Posterior cingulate gyrus (tissue), 11 donors: ENCODE measurements at regions not wholly inside any gene's neighbourhood (a gene's known extent, or its start where the extent isn't known, plus 50 kb on each side); places are given as distances from the start of the nearest gene placed in this dataset.
"Not testable (repeated sequence)": the region's sequence is repeated elsewhere in the genome, so short reads cannot be mapped to it uniquely, and the experiment has no call there.

Experiments
- DNase-seq, 10 donors: peaks; one replicate each; pipeline versions ENCODE4 v3.0.0 to v3.0.0-alpha.2; 2020 to 2021; ENCODE audit warnings: mixed read lengths in 3 of 10
- intact Hi-C: fragments of 100-400 bp; cut with DNase I; formaldehyde crosslinking; loops from one replicate; pipeline ENCODE4 v1.15.1; 2023

DNA sequence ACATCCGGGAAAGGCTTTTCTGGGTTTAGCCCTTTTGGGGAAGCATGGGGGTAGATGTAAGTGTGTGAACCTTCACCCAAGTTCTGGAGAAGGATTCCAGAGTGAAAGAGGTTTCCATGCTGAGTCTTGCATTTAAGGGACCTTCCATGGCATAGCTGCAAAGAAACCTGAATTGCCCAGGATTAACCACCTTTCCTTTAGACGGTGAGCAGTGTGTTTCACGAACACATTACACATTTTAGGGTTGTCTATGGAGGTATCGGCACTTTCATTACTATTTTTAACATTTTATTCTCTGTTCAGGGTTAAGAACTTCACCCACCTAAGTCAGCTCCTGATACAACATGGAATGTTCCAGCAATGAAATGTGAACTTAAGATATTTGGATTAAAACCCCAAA, 250.2 kb upstream of the PLGLB2 start:
- intact Hi-C loops, DNase-seq: not testable (repeated sequence)

DNA sequence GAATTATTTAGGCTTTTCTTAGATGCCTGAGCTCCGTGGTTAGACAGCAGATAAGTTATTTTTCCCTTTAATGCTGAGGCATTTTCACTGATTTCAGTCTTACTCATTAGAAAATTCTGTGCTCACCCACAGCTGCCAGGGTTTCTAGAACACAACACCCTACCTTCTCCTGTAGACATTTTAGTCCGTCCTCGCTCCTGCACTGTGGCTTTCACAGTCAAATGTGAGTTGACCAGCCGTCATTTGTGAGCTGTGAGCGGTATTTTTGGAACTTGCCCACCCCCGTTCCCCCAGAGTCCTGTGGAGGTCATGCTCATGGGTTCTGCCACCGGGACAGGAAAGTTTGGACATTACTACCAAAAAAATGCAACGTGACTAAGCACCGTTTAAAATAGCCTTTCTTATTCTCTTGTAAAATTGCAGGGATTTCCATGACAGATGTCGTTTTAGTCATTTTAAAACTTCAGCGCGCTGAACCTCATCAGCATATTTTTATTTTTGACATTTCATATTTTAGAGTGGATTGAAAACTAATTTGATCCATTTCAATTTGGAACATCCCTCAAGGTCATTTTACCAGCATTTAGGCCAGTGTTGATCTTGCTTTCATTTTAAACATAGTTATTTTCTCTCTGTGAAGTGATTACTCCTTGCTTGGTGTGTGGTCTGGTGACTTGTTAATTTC, 249.6 kb upstream of the PLGLB2 start:
- intact Hi-C loops: not testable (repeated sequence)

DNA sequence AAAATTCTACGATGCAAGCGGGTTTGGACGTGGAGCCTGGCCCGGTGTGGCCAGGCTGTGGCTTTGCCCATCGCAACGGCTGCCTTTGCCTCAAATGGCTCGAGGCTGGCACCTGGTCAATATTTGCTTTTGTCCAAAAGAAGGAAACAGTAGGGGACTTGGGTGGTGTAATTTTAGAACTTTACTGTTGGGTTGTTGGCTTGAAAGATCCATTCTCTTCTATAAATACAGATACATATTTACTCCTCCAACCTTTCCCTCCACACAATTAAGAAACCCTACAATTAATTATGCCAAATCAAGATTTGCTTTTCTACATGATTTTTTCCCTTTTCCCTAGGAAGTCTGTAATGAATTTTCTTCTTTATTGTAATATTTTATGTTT, 249.0 kb upstream of the PLGLB2 start:
- intact Hi-C loops: not testable (repeated sequence)

More for the DNA sequence above, 249.6 kb upstream of the PLGLB2 start:
- not testable (repeated sequence) for DNase-seq

DNA sequence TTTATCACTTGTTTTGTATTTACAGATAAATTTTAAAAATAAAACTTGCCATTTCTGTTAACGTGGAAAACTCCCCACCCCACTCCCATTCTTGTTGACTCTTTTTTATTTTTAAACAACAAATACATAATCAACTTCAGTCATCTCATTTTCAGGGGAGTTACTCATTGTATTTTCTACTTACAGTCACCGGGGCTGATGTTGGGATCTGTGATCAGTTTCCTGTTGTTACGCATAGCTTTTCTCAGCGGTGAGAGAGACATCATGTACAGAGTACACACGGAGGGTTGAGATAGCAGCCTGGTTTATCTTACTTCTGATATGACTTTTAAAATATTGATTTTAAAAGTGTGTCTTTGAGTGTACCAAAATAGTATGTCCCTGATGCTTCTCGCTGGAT, 248.0 kb upstream of the PLGLB2 start:
- intact Hi-C loops, DNase-seq: not testable (repeated sequence)

More for the DNA sequence above, 249.0 kb upstream of the PLGLB2 start:
- DNase-seq: not testable (repeated sequence)

DNA sequence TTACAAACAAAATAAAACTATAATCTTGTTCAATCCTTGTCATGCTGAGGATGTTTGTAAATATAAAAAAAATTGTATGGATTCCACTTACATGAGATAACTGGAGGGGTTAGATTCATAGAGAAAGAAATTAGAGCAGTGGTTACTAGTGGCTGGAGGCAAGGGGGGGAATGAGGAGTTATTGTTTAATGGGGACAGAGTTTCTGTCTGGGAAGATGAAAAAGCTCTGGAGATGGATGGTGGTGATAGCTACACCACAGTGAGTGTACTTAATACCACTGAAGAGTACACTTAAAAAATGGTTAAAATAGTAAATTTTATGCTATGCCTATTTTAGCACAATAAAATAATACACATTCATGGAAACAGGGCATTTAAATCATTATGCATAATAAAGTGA, 247.5 kb upstream of the PLGLB2 start:
- intact Hi-C loops, DNase-seq: not testable (repeated sequence)

DNA sequence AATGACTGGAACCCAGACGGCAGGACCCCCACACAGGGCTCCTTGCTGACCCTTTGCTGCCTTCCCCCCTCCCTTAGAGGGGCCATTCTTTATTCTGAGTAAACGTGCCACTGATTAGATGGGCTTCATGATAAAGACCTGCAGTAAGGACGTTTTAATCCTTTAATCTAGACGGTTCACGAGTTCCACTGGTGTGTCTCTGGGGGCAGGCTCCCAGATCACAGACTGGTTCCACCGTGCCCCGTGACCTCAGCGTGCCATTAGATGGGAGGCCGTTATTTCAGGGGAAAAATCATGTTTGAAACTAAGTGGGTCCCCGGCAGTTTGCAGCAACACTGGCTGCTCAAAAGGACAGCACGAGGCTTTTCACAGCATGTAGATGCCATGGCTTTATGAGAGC, 246.9 kb upstream of the PLGLB2 start:
- intact Hi-C loops, DNase-seq: not testable (repeated sequence)

DNA sequence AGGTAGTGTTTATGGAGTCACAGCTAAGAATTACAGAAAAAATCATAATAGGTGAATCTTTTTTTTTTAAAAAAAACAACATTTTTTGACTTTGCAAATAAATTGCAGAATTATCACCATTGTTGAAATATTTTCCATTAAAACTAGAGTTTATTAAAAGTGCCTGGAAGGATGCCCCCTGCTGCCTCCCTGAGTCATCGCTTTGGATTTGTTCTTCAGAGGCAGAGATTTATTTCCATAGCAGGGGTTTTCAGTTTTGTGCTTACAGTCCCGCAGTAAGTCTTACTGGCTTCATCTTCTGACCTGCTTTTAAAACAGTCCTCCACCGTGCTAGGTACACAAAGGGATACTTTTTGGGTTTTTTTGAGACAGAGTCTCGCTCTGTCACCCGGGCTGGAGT, 244.9 kb upstream of the PLGLB2 start:
- DNase-seq, intact Hi-C loops: not testable (repeated sequence)

DNA sequence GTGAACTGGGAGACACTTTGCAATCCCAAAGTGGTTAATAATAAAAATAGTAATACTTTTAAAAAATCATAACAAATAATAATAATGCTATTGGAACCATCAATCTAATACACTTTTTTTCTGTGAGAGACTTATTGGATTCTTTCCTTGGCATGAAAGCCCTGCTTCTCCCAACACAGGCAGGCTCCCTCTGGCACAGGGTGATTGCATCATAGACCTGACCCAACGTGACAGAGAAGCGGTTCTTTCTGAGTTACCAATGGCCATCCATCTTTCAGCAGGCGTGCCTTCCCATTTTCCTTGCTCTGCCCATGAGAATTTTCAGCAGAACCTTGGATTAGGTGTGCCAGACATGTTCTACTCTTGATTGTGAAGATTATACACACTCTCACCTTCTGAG, 242.6 kb upstream of the PLGLB2 start:
- DNase-seq, intact Hi-C loops: not testable (repeated sequence)

DNA sequence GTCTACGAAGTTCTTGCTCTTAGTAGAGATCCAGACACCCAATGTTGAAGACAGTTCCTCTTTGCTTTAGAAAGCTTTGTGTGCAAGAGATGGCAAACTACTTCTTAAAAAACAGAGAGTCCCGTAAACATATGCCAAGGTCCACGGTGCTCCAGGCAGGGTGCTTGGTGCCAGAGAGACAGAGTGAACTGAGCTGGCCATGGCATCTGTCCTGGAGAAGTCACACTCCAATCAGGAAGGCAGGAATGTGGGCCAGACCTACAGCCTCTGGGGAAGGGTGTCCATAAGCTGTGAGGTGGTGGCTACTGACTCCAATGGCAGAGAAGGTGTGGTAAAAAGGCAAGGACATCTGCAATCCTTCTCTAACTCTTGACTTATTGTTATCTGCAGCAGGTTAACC, 242.0 kb upstream of the PLGLB2 start:
- intact Hi-C loops, DNase-seq: not testable (repeated sequence)

DNA sequence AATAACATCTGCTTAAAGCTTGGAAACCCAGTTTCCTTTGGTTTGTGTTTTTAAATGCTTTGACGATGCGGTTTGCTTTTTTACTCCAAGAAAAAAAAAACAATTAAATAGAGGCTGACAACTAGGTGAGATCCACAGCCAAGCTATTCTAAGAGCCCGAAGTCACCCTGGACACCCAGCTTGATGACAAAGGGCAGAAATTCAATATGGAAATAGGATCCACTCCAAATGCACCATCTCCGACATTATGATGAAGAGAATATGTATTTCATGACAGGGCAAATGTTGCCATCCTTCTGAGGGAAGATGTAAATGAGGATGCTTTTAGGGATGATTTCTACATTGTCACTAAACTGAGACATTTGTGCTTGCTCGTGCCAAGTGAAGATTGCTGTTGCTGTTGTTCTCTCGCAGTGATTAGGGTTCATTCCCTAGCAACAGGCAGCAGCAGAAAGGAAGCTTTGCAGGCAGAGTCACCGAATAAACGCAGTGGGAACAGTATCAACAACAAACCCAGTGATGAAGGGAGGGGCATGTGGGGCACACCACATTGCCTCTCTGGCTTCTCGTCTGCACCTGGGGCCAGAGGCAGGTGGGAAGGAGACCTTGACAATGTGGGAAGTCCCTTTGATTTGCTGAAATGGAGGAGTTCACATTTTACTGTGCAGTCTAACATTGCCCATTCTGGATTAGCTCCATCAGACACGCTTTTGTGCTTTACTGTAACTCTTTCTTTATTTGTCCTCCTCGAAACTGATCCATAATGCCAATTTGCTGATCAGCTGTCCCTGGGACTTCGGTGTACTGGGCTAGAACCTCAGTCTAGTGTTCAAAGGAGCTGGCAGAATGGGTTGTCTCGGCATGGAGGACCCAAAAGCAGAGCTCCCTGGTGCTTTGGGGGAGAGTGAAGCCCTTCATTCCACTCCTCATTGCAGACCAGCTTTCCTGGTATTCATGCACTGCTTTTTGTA, 240.2 kb upstream of the PLGLB2 start:
- DNase-seq, intact Hi-C loops: not testable (repeated sequence)

DNA sequence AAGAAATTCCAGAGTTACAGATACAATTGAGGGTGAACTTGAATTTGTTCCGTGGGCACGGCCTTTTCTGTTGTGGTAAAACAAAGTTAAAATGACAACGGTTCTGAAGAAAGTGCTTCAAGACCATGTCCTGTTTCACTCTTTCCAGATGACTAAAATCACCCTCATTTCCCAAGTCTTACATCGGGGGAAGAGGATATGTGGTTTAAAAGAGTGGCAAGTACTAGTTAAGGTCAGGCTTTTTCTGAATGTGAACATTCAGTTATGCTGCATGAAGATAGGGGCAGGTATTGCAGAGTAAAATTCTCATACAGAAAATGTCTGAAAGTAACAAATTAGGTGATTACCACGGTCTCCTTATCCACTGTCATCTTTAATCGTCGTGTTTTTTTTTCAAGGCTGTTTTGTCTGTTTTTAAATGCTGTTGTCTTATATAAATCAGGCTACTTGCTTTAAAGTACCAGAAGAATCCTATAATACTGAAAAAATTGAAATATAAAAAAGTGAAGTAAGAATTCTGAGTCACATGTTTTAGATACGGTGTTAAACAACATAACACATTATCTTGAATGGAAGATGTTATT, 236.6 kb upstream of the PLGLB2 start:
- DNase-seq, intact Hi-C loops: not testable (repeated sequence)

DNA sequence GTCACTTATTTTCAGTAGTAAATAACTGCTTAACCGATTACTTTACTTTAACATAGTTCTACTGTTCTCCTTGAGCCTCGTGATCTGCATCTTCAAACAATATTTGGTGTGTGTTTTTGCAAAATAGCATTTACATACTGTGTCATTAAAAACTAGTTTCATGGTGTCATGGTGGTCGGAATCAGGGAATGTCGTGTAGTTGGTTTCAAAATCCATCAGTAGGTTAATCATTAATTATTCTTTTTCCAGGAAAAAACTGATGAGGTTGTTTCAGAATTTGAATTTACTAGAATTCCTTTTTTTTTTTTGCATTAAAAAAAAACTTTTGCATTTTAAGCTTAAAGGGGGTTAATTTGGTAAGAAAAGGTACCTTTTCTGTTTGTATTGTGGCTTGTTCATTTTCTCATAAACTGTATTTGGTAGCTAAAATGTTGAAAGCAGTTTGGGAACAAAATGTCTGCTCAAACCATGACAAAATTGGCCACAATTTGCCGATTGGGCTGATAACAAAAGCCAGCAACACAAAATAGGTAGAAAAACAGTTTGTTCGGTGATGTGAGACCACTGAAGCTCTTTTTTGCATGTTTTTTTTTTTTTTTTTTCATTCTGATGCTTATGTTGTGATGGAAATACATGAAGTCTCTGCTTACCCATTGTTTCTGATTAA, 234.9 kb upstream of the PLGLB2 start:
- DNase-seq, intact Hi-C loops: not testable (repeated sequence)

DNA sequence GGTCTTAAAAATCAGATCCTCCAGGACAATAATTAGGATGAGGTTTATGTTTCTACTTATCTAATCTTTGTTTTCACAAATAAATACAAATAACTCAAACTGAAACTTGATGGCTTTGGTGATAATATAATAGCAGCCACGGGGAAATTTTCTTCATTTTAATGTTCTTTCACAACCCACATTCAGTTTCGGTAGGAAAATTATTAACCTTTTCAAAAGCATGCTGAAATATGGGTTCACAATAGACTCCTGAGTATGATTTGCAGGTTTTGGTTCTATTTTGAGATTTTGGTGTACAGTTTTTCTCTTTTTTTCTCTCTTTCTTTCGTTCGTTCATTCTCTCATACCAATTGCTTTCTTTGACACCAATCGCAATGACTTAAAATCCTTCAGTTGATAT, 233.9 kb upstream of the PLGLB2 start:
- intact Hi-C loops, DNase-seq: not testable (repeated sequence)

DNA sequence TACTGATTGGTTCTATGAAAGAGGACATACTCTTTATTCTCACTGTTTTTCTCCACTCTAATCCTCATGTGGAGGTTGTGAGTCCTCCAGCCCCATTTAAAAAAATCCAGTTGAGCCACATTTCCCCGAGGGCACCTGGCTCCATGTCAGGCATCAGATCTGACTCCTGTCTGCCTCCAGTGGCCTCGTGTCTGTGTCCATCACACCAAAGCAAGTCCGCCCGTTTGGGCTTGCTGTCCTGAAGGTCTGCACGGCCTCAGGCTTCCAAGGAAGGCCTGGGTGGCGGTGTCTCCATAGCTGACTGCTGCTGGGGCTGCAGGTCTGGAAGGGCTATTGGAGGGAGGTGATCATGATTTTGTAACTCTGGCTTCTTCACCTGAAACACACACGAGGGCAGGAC, 233.4 kb upstream of the PLGLB2 start:
- intact Hi-C loops, DNase-seq: not testable (repeated sequence)

DNA sequence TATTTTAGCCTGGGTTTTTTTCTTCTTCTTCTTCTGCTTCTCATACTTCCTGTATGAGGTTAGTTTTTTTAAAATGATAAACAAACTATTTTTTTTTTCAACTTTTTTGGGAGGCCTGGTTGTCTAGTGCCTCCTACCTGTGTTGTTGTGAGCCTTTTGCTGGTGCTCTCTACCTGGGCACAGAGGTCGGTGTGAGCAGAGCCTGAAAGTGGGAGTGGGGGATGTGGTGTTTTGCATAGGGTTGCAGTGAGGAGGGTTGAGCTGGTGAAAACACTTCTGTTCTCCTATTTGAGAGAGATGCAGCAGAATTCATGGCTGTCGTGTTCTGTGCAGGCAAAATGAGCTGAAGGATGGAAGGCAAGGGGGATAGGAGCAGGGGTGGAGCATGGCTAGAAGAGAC, 232.7 kb upstream of the PLGLB2 start:
- intact Hi-C loops, DNase-seq: not testable (repeated sequence)

DNA sequence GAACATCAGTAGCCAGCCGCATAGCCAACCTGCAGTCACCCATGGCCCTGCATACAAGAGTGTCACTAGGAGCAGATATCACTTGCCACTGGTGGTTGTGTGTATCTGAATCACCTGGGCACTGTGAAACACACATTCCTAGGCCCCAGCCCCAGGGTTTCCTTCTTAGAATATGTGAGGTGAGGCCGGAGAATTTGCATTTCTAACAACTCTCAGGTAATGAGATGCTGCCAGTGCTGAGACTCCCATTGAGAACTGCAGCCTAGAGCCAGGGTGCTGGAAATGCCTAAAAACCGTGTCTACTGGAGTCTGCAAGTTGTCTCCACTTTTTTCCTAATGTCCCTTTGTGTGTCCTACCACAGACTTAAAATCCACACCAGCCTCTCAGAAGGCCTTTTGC, 232.0 kb upstream of the PLGLB2 start:
- intact Hi-C loops, DNase-seq: not testable (repeated sequence)

DNA sequence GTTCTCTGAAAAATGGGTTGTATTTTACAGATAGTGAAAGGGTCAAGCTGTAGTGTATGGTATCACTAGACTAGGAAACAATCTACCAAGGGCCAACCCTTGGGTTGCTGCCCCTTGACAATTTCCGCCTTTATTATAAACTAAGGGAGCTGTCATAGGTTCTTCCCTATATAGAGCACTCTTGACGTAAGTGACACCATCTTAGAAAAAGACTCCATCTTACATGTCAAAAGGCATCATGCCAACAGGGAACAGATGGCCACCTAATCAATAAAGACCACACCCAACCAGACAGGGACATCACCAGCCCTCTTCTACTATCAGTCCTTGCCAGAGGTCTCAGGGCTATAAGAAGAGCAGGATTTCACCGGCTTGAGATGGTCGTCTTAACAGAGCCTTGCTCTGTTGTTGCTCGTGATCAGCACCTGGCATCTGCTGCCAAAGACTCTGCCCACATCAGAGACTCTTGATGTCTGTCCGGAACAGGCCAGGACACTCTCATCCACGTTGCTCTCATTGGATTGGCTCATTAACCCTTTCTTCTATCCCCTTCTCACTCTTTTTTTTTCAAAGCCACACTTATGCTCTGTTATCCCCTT, 231.4 kb upstream of the PLGLB2 start:
- DNase-seq, intact Hi-C loops: not testable (repeated sequence)

DNA sequence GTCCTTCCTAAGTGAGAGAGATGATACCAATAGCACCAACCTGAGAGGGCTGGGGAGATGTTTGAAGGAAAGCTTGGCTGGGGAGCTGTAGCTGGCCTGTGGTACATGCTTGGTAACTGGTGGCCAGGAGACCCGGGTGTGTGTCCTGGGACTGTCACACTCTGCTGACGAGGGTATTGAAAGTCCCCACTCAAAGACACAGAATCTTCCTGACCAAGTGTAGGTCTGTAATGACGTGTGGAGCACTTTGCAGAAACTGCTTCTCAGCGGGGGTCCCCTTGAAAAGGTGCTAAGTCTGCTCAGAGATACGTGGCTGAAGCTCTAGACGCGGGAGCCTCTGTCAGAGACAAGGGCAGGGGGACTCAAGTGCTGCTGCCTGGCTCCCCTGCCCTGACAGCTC, 230.4 kb upstream of the PLGLB2 start:
- intact Hi-C loops, DNase-seq: not testable (repeated sequence)

DNA sequence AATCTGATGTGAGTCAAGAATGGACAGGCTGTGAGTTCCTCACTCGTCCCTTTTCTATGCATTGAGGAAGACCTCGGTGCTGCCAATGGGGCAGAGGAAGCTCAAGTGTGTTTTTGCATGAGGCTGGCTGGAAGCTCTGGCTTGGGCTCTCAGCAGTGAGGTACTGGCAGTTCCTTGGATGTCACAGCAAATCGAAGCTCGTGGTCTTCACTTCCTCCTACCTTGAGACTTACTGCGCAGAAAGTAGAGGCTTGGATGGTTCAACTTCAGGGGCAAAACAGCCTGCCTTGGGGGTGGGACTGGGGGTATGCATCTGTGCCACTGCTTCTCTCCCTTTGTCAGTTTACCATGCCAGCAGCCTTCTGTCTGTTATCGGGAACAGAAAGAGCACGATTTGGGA, 229.8 kb upstream of the PLGLB2 start:
- intact Hi-C loops, DNase-seq: not testable (repeated sequence)

DNA sequence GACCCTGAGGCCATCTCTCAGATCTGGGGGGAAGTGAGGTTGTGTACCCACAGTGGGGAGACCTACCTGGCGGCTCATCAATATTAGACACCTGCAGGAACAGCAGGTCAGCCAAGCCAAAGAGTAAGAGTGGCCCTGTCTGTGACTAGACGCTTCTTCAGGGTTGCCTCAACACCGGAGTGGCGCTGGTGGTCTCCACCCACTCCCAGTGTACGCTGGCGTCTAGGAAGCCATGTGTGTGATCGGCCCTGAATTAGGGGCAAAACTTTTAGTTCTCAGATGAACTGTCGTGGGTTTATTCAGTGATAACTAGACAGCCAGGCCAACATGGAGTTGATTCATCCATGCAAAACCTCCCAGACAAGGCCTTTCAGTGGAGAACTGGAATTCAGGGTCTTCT, 229.3 kb upstream of the PLGLB2 start:
- intact Hi-C loops, DNase-seq: not testable (repeated sequence)
